Body of pancreas (tissue), 4 donors: ENCODE measurements at regions not wholly inside any gene's neighbourhood (a gene's known extent, or its start where the extent isn't known, plus 50 kb on each side); places are given as distances from the start of the nearest gene placed in this dataset.

Source experiments
- POLR2A ChIP-seq, 3 donors: fragments of 450-650 bp; IDR thresholded peaks; one replicate each; pipeline ENCODE4 v1.6.1; 2016; ENCODE audit warnings: antibody characterized with exemption in 3 of 3, mild to moderate bottlenecking in 2 of 3
- TF ChIP-seq, protein P1 (sequence below), 7 experiments: fragments of 450-650 bp in 4 of 7; fragments of 200-600 bp in 3 of 7; sonication (generic) in 3 of 7; IDR thresholded peaks; one replicate each; pipeline ENCODE4 v1.5.1; 2016 to 2019; ENCODE audit warnings: antibody characterized with exemption in 7 of 7

DNA sequence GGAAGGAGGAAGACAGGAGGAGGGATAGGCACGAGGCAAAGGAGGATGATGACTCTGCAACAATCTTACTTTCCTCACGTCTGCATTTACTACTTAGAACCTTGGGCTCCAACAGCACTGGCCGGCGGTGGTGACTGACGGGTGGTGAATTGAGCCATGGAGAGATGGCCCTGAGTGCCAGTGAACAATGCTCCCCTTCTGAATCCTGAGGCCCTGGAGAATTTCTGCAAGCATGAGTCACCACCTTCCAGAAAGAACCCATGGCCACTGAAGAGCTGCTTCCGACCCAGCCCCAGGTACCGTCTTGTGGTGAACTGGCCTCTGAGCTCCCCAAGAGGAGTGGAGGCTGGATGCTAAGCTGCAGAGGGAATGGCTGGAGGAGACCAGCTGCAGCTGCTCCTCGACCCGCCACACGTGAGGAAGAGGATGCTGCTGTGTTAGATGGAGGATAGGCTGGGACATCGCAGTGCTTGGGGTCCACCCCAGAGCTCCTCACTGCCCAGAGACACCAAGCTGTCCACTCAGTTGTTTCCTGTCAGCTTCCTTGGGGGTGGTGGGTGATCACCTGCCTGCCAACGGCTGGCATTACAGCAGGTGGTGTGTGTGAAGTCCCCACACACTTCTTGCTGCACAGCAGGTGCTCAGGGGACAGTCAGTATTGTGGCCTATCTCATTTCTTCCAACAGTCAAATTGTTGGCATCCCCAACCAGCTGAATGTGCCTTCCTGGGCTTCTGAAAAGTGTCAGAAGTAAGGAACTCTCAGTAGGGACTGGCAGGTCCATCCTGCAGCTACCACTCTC is 186.5 kb upstream of the ID2 start:
- TF ChIP-seq, protein P1, sequence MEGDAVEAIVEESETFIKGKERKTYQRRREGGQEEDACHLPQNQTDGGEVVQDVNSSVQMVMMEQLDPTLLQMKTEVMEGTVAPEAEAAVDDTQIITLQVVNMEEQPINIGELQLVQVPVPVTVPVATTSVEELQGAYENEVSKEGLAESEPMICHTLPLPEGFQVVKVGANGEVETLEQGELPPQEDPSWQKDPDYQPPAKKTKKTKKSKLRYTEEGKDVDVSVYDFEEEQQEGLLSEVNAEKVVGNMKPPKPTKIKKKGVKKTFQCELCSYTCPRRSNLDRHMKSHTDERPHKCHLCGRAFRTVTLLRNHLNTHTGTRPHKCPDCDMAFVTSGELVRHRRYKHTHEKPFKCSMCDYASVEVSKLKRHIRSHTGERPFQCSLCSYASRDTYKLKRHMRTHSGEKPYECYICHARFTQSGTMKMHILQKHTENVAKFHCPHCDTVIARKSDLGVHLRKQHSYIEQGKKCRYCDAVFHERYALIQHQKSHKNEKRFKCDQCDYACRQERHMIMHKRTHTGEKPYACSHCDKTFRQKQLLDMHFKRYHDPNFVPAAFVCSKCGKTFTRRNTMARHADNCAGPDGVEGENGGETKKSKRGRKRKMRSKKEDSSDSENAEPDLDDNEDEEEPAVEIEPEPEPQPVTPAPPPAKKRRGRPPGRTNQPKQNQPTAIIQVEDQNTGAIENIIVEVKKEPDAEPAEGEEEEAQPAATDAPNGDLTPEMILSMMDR (IDR thresholded peaks at IDR 0.05) = no peak
- no peak for TF ChIP-seq POLR2A (IDR thresholded peaks at IDR 0.05)
